Activated naive CD8-positive, alpha-beta T cell treated with anti-CD3 and anti-CD28 coated beads, Interleukin-2, amount 10 ng/mL, durations not matched to agents 7 days and 5 days (primary cell): ENCODE measurements at regions not wholly inside any gene's neighbourhood (a gene's known extent, or its start where the extent isn't known, plus 50 kb on each side); places are given as distances from the start of the nearest gene placed in this dataset.

Experiments
- ATAC-seq: fragments of 150-1000 bp; cut with Tn5 transposase; one replicate; pipeline ENCODE4 v1.10.0; 2021; ENCODE audit warnings: low read depth, moderate library complexity
- POLR2A ChIA-PET: fragments of 350-600 bp; sonication (Branson Sonifier 250); formaldehyde crosslinking; loops from one replicate; lab custom pipeline; 2021; ENCODE audit warnings: antibody characterized with exemption; lab: Charles Lee
- DNase-seq: peaks from one replicate; pipeline ENCODE4 v3.0.0; 2021
- H3K27ac Mint-ChIP-seq: one replicate; pipeline ENCODE4 v1.8.0; 2022; ENCODE audit warnings: mild to moderate bottlenecking, mixed read lengths
- H3K27me3 Mint-ChIP-seq: one replicate; pipeline ENCODE4 v1.8.0; 2022; ENCODE audit warnings: mild to moderate bottlenecking, moderate library complexity, mixed read lengths
- H3K36me3 Mint-ChIP-seq: one replicate; pipeline ENCODE4 v1.8.0; 2021; ENCODE audit warnings: mild to moderate bottlenecking, mixed read lengths
- H3K4me1 Mint-ChIP-seq: one replicate; pipeline ENCODE4 v1.8.0; 2021; ENCODE audit warnings: mixed read lengths
- H3K4me3 Mint-ChIP-seq: one replicate; pipeline ENCODE4 v1.8.0; 2022; ENCODE audit warnings: mild to moderate bottlenecking, moderate library complexity, mixed read lengths
- H3K9me3 Mint-ChIP-seq: one replicate; pipeline ENCODE4 v1.8.0; 2021; ENCODE audit warnings: mixed read lengths

GRCh38 chr15:77695961-77696582 is 63.4 kb upstream of the LINGO1 start:
- H3K27me3 Mint-ChIP-seq, result peaks cover 12% of the 10 kb centered on the region
- H3K36me3 Mint-ChIP-seq, result no peaks in the 10 kb centered on the region

GRCh38 chr15:77695548-77695947 is 62.8 kb upstream of the LINGO1 start:
- Mint-ChIP-seq H3K4me1 (no peaks in the 10 kb centered on the region), H3K27me3 (peaks cover 12% of the 10 kb centered on the region), H3K36me3 (no peaks in the 10 kb centered on the region), H3K4me3 (no peak overlapping the region), H3K27ac (no peak overlapping the region), H3K9me3 (peaks cover 4% of the 10 kb centered on the region)
- POLR2A ChIA-PET, result no interaction called here
- DNase-seq, result no peak
- ATAC-seq, result no peak

More at GRCh38 chr15:77695961-77696582, 63.4 kb upstream of the LINGO1 start:
- Mint-ChIP-seq H3K9me3 (peaks cover 4% of the 10 kb centered on the region), H3K4me3 (no peak overlapping the region), H3K27ac (no peak overlapping the region), H3K4me1 (no peaks in the 10 kb centered on the region)
- POLR2A ChIA-PET, result no interaction called here
- DNase-seq, result no peak
- no peak for ATAC-seq

GRCh38 chr15:77693576-77693975 is 60.9 kb upstream of the LINGO1 start:
- DNase-seq (no peak), ATAC-seq (no peak)
- Mint-ChIP-seq H3K4me3 (no peak overlapping the region), H3K9me3 (no peaks in the 10 kb centered on the region), H3K27me3 (peaks cover 14% of the 10 kb centered on the region), H3K27ac (no peak overlapping the region), H3K4me1 (peaks cover 5% of the 10 kb centered on the region), H3K36me3 (no peaks in the 10 kb centered on the region)
- POLR2A ChIA-PET, result no interaction called here

GRCh38 chr15:77692614-77693013 is 59.9 kb upstream of the LINGO1 start:
- POLR2A ChIA-PET, result no interaction called here
- no peaks in the 10 kb centered on the region for H3K36me3 Mint-ChIP-seq
- no peaks in the 10 kb centered on the region for H3K9me3 Mint-ChIP-seq
- H3K27ac Mint-ChIP-seq, result no peak overlapping the region
- peaks cover 10% of the 10 kb centered on the region for H3K27me3 Mint-ChIP-seq
- H3K4me1 Mint-ChIP-seq, result peaks cover 7% of the 10 kb centered on the region
- ATAC-seq (no peak), DNase-seq (no peak)
- no peak overlapping the region for H3K4me3 Mint-ChIP-seq

GRCh38 chr15:77691607-77692006 is 58.9 kb upstream of the LINGO1 start:
- ATAC-seq (no peak), DNase-seq (no peak)
- Mint-ChIP-seq H3K27ac (no peak overlapping the region), H3K4me3 (no peak overlapping the region), H3K9me3 (no peaks in the 10 kb centered on the region), H3K36me3 (no peaks in the 10 kb centered on the region), H3K4me1 (peaks cover 7% of the 10 kb centered on the region), H3K27me3 (peaks cover 10% of the 10 kb centered on the region)
- POLR2A ChIA-PET, result no interaction called here

GRCh38 chr15:77689821-77690220 is 57.1 kb upstream of the LINGO1 start:
- H3K36me3 Mint-ChIP-seq, result no peaks in the 10 kb centered on the region
- H3K4me3 Mint-ChIP-seq, result no peak overlapping the region
- ATAC-seq (no peak), DNase-seq (no peak)
- H3K27me3 Mint-ChIP-seq, result peaks cover 10% of the 10 kb centered on the region
- H3K4me1 Mint-ChIP-seq, result peaks cover 7% of the 10 kb centered on the region
- no peak overlapping the region for H3K27ac Mint-ChIP-seq
- POLR2A ChIA-PET, result no interaction called here
- H3K9me3 Mint-ChIP-seq, result no peaks in the 10 kb centered on the region

GRCh38 chr15:77688693-77689092 is 56.0 kb upstream of the LINGO1 start:
- ATAC-seq, result no peak
- Mint-ChIP-seq H3K4me3 (peak overlapping the region; percentile 2), H3K27ac (no peak overlapping the region), H3K9me3 (no peaks in the 10 kb centered on the region), H3K27me3 (peaks cover 6% of the 10 kb centered on the region), H3K36me3 (no peaks in the 10 kb centered on the region), H3K4me1 (peaks cover 7% of the 10 kb centered on the region)
- DNase-seq, result no peak
- POLR2A ChIA-PET, result no interaction called here

GRCh38 chr15:77688266-77688665 is 55.6 kb upstream of the LINGO1 start:
- Mint-ChIP-seq H3K27me3 (peaks cover 5% of the 10 kb centered on the region), H3K27ac (no peak overlapping the region), H3K4me1 (peaks cover 7% of the 10 kb centered on the region), H3K36me3 (no peaks in the 10 kb centered on the region), H3K9me3 (no peaks in the 10 kb centered on the region), H3K4me3 (no peak overlapping the region)
- no peak for DNase-seq
- no peak for ATAC-seq
- POLR2A ChIA-PET, result no interaction called here

GRCh38 chr15:77685082-77685815 is 52.5 kb upstream of the LINGO1 start:
- DNase-seq (no peak), ATAC-seq (no peak)
- Mint-ChIP-seq H3K9me3 (no peaks in the 10 kb centered on the region), H3K4me3 (no peak overlapping the region), H3K36me3 (no peaks in the 10 kb centered on the region), H3K27me3 (peaks cover 13% of the 10 kb centered on the region), H3K4me1 (peaks cover 7% of the 10 kb centered on the region), H3K27ac (no peak overlapping the region)
- POLR2A ChIA-PET, result no interaction called here

- POLR2A ChIA-PET, result no interaction called here
- ATAC-seq, result no peak
- Mint-ChIP-seq H3K4me1 (peaks cover 7% of the 10 kb centered on the region), H3K4me3 (no peak overlapping the region), H3K27me3 (peaks cover 14% of the 10 kb centered on the region), H3K36me3 (no peaks in the 10 kb centered on the region), H3K9me3 (no peaks in the 10 kb centered on the region), H3K27ac (no peak overlapping the region)
- no peak for DNase-seq
These were observed 51.8 kb upstream of the LINGO1 start for GRCh38 chr15:77684341-77685081.

GRCh38 chr15:77682564-77682963 is 49.9 kb upstream of the LINGO1 start:
- ATAC-seq, result no peak
- no peak overlapping the region for H3K4me3 Mint-ChIP-seq
- POLR2A ChIA-PET, result no interaction called here
- no peaks in the 10 kb centered on the region for H3K4me1 Mint-ChIP-seq
- H3K27ac Mint-ChIP-seq, result no peak overlapping the region
- no peak for DNase-seq
- peaks cover 14% of the 10 kb centered on the region for H3K27me3 Mint-ChIP-seq
- H3K36me3 Mint-ChIP-seq, result no peaks in the 10 kb centered on the region
- H3K9me3 Mint-ChIP-seq, result no peaks in the 10 kb centered on the region
